T1000 (cell line): ENCODE measurements at regions not wholly inside any gene's neighbourhood (a gene's known extent, or its start where the extent isn't known, plus 50 kb on each side); places are given as distances from the start of the nearest gene placed in this dataset.
"Not testable (repeated sequence)": the region's sequence is repeated elsewhere in the genome, so short reads cannot be mapped to it uniquely, and the experiment has no call there.

Experiments used
- DNase-seq: peaks from one replicate; lab custom pipeline; 2025; ENCODE audit warnings: mixed read lengths; lab: John Stamatoyannopoulos, UW

DNA sequence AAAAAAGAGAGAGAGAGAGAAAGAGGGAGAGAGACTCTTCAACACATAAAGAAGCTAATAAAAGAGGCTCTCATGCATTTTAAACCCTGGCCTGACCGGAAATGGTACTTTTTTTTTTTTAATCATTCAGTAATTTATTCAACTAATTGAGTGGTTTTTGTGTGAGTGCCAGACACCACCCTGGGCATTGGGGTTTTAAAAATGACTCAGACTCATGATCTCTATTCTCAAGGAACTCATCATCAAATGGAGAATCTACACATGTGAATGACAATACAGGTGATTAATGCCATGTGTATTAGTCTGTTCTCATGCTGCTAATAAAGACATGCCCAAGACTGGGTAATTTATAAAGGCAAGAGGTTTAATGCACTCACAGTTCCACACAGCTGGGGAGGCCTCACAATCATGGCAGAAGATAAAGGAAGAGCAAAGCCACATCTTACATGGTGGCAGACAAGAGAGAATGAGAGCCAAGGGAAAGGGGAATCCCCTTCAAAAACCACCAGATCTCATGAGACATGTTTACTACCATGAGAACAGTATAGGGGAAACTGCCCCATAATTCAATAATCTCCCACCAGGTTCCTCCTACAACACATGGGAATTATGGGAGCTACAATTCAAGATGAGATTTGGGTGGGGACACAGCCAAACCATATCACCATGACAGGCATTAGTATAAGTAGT, 158.5 kb upstream of the AUTS2 start:
- DNase-seq, result no peak

DNA sequence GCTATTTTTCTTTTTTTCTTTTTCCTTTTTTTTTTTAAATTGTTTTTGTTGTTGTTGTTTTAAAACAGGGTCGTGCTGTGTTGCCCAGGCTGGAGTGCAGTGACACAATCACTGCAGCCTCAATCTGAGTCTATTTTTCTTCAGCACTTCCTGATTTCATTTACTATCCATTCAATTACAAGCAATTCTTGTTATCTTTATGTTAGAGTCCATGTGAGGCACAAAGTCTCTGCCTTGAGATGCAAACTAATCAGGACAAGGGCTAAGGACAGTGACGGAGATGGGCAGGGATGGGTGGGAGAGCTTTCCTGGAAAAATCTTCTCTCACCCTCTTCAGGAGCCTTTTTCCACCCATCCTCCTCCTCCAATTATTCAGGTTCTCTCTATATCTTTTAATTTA, 157.3 kb upstream of the AUTS2 start:
- no peak for DNase-seq

DNA sequence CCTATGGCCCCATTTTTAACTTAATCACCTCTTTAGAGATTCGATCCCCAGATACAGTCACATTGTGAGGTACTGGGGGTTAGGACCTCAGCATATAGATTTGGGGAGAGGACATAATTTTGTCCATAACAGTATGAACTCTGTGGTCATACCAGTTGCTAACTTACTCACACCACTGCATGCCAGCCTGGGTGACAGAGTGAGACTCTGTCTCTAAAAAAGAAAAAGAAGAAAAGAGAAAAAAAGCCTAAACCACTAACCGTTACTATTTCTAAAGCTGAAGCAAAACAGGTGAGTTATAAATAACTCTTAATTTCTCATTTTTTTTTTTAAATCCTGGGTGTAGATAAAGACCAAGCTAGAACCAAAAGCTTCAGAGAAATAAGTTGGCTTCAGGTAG, 155.1 kb upstream of the AUTS2 start:
- DNase-seq, result no peak

DNA sequence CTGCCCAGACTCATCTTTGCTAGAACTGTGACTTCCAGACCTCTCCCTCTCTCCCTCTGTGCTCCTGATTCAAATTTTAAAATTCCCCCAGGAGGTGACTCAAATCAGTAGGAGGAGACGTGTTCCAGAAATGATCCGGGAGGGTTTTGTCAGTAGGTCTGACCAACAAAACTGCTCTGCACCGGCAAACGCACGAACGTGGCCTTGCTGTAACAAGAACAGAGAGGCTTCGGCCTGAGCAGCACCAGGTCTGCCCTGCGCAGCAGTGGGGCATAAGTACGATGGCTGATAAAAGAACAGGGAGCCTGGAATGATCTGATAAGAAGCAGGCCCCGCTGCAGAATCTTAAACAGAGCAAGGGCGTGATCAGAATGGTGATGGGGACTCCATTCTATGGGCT, 152.7 kb upstream of the AUTS2 start:
- no peak for DNase-seq

DNA sequence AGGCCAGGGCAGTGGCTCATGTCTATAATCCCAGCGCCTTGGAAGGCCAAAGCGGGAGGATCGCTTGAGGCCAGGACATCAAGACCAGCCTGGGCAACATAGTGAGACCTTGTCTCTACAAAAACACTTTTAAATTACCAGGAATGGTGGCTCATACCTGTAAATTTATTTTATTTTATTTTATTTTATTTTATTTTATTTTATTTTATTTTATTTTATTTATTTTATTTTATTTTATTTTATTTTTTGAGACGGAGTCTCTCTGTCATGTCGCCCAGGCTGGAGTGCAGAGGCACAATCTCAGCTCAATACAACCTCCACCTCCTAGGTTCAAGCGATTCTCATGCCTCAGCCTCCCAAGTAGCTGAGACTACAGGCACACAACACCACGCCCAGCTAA, 152.1 kb upstream of the AUTS2 start:
- DNase-seq, result not testable (repeated sequence)

DNA sequence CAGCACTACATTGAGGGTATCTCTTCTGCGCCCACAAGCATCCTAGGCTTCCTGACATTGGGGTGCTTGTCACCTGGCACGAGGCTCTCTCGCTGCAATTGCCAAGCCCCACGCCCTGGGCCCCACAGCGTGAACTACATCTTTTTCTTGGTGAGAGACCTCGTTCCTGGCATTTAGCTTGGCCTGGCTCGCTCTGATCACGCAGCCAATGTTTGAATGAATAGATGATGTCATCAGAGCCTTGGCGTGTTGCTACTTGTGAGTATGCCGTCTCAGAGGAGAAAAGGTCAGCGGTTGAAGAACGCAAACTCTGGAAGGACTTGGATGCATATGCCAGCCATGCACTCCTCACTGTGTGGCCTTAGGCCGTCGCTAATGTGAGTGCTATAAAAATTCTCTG, 150.2 kb upstream of the AUTS2 start:
- DNase-seq, result no peak

DNA sequence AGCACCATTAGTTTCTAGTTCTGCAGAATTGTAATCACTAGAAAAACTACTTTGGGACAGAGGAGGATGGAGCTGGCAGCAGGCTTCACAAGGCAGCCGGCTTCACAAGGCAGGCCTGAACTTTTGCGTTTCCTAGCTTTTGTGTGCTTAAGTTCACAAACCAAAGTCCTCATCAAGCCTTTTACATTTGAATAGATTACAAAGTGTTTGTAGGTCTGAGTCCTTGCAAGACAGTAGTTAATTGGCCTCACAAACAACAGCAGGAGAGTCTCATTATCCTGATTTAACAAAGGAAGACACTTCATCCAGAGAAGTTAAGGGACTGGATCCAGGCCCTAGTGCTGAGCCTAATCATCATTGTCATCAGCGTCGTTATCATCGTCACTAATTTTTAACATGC, 147.8 kb upstream of the AUTS2 start:
- no peak for DNase-seq

DNA sequence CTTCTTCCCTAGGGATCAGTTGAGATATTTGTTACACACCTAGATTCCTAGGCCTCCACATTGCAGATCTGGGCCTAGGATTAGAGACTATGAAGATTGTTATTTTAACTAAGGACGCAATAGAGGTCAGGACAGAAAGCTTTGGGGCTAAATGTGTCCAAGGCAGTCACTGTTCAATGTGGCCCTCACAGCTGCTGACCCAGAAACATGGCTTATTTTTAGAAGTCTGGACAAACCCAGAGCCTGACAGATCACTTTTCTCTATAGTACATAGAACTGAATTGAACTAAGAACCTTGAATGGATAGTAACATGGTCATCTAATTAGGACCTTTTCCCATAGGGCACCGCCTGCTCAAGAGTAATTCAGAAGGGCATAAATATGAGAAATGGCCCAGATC, 146.6 kb upstream of the AUTS2 start:
- no peak for DNase-seq

DNA sequence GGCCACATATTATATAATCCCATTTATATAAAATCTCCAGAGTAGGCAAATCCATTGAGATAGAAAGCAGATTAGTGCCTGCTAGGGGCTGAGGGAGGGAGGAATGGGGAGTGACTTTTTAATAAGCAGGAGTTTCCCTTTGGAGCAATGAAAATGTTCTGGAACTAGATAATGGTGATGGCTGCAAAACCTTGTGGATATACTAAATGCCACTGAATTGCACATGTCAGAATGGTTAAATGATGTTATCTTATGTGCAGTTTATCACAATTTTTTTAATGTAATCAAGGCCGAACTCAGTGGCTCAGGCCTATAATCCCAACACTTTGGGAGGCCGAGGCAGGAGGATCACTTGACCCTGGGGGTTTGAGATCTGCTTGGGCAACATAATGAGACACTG, 145.5 kb upstream of the AUTS2 start:
- no peak for DNase-seq

DNA sequence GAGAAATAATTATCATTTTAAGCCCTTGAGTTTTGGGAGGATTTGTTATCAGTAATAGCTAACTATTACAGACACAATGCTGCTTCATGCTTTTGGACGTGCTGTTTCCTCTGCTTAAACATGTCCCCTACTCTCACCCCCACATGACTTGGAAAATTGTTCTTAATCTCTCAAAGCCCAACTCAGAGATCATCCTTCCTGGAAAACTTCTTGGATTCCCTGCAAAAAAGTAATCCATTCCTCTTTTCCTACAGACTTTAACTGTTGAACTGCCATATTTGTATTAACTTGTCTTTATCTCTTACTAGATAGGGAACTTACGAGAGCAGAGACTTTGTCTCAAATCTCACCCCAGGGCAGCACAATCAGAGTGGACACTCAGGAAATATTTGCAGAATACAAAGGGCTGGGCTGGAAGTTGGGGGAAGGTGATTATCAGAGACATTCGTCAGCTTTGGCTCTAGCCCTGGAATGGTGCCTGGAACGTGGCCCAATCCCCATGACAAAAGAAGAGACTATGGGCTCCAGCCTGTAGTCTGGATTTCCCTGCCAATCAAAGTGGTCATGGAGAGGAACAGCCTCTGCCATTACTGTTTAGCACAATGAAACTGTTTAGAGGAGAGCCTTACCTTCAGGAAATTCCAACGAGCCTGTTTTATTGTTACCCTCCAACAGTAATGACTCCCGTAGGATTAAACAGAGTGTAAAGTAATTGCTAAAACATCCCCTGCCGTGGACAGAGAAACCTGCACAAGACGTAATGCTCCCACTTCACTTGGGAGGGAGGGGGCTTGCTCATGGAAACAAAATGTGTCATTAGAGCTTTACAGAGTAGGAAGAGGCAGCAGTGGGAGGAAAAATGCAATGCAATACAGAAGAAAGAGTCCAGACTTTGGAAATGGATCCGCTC, 140.4 kb upstream of the AUTS2 start:
- DNase-seq, result no peak

DNA sequence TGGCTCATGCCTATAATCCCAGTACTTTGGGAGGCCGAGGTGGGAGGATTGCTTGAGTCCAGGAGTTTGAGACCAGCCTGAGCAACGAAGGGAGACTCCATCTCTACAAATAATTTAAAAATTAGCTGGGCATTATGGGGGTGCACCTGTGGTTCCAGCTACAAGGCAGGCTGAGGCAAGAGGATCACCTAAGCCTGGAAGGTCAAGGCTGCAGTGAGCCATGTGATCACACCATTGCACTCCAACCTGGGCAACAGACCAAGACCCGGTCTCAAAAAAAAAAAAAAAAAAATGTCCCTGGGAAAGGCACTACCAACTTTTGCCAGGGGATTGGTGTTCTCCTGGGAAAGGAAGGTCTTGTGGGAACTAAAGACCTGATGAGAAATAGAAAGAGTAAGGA, 134.2 kb upstream of the AUTS2 start:
- DNase-seq, result no peak

DNA sequence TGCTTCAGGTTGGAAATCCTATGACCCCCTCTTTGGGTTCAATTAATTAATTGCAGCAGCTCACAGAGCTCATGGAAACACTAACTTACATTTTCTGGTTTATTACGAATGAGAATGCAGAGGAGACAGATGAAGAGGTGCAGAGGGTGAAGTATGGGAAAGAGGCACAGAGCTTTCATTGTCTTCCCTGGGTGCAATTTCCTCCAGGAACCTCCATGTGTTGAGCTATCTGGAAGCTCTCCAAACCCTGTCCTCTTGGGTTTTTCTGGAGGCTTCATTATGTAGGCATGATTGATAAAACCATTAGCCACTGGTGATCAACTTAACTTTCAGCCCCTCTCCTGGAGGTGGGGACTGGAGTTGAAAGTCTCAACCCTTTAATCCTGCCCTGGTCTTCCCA, 133.0 kb upstream of the AUTS2 start:
- DNase-seq, result no peak

DNA sequence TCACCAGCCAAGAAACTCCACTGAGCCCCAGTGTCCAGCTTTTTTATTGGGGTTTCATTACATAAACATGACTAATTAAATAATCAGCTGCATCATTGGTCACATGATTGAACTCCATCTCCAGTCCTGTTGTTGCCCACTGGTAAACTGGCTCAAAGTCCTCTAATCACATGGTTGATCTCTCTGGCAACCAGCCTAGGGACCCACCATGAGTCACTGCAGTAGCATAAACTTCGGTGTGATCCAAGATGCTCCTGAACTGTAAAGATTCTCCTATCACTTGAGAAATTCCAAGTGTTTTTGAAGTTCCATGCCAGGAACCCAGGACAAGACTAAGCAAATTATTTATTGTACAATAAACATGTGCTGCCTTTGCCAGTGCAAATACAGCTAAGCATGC, 130.4 kb upstream of the AUTS2 start:
- peak; percentile 14 for DNase-seq

DNA sequence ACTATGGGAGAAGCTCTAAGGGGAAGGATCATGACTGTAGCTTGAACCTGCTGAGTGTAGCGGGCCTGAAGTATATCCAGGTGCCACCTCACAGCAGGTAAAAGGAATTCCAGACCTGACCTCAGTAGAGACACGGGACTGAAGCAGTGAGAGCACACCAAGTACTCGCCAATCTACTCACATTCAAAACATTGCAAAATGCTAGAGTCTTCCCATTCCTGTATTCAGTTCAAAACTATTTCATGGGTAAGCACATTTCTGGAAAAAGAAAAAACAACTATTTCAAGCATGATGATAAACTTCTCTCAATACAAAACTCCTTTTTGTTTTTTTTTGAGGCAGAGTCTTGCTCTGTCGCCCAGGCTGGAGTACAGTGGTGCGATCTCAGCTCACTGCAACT, 121.9 kb upstream of the AUTS2 start:
- no peak for DNase-seq

DNA sequence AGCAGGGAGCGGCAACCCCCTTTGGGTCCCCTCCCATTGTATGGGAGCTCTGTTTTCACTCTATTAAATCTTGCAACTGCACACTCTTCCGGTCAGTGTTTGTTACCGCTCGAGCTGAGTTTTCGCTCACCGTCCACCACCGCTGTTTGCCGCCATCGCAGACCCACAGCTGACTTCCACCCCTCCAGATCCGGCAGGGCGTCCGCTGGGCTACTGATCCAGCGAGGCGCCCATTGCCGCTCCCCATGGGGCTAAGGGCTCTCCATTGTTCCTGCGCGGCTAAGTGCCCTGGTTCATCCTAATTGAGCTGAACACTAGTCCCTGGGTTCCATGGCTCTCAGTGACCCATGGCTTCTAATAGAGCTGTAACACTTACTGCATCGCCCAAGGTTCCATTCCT, 115.6 kb upstream of the AUTS2 start:
- no peak for DNase-seq

DNA sequence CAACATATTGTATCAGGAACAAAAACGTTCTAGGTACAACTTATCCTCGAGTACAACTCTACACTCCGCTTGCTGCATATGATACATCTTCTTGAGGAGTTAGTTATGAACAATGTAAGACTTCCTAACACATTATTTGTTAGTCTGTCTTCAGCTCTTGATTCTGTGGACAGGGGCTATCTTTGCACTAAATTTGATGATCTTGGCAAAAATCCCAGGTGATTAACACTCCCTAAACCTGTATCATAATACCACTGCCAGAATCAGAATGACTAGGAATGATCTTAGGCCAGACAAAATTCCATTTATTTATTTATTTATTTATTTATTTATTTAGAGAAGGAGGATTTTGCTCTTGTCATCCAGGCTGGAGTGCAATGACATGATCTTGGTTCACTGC, 108.7 kb upstream of the AUTS2 start:
- no peak for DNase-seq

DNA sequence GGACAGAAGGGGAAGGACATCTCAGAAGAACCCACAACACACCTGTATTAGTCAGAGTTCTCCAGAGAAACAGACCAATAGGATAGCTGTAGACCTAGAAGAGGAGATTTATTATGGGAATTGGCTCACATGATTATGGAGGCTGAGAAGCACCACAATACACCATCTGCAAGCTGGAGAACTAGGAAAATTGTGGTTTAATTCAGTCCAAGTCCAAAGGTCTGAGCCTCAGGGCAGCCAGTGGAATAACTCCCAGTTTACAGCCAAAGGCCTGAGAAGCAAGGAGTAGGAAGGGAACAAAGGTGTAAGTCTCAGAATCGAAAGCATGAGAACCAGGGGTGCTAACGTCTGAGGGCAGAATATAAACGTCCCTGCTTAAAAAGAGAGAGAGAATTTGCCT, 99.6 kb upstream of the AUTS2 start:
- DNase-seq, result no peak

DNA sequence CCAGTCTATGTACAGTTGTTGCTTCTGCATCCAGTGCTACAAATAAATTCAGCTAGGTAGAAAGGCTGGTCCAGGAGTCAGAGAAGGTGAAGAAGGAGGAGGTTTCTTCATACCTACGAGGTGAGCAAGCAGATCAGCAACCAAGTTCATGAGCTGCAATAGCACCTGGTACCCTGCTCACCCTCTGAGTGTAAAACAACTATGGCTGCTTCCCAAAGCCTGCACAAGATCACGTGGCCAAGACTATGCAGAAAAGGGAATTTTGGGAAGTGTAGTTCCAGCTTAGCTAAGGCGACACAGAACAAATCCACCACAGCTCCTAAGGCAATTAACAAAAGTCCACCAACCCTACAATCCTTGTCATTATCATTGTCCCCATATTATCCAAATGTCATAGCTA, 95.9 kb upstream of the AUTS2 start:
- DNase-seq, result no peak

DNA sequence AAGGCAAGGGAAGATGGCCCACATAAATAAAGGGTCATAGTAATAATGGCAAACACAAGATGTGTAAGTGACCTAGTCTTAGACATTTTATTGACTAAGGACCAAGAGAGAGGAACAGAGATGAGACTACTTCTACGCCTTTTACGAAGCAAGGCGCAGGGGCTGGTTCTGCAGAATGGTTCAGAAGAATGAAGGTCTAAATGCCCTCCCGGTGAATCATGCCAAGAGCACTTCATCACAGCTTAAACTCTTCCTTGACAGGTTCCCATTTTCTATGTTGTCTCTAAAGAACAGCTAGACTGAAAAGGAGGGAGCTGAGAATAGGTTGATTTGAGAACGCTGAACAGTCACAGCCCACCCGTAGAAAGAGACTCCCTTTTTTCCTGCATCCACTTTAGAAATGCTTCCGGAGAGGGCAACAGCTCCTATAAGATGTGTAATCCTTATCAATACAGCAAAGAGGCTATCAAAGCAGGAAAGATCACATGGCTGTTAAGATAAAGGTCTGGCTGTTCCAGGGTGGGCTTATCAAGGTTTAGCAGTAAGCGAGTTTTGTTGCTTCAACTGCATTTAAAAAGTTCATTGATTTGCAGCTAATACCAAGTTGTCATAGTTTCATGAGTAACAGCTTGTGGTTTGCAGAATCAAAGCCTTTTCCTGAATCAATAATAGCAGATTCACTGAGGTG, 93.4 kb upstream of the AUTS2 start:
- DNase-seq, result no peak

DNA sequence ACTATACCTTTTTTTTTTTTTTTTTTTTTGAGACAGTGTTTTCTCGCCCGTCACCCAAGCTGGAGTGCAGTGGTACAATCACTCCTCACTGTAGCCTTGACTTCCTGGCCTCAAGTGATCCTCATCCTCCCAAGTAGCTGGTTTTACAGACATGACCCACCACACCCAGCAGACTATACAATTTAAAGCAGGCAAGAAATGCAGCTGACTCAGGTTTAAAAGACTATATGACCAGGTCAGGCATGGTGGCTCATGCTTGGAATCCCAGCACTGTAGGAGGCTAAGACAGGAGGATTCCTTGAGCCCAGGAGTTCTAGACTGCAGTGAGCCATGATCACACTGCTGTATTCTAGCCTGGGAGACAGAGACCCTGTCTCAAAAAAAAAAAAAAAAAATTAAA, 89.5 kb upstream of the AUTS2 start:
- DNase-seq, result no peak

DNA sequence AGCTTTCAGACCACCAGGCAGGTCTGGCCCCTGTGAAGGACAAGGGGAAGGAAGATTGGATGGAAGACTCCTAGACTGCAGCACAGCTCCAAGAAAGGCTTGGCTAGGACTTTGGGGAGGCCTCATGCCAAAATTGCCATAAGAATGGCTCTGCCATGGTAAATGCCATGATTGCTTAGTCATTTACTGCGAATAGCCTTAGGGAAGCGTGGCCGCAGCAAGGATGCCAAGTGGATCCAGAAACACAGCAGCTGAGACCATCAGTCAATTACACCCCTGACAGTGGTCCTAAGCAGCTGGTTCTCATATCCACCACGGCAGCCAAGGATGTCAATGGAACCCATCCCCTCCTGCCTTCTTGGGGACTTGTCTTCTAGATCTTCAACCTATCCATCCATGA, 88.2 kb upstream of the AUTS2 start:
- DNase-seq, result no peak

DNA sequence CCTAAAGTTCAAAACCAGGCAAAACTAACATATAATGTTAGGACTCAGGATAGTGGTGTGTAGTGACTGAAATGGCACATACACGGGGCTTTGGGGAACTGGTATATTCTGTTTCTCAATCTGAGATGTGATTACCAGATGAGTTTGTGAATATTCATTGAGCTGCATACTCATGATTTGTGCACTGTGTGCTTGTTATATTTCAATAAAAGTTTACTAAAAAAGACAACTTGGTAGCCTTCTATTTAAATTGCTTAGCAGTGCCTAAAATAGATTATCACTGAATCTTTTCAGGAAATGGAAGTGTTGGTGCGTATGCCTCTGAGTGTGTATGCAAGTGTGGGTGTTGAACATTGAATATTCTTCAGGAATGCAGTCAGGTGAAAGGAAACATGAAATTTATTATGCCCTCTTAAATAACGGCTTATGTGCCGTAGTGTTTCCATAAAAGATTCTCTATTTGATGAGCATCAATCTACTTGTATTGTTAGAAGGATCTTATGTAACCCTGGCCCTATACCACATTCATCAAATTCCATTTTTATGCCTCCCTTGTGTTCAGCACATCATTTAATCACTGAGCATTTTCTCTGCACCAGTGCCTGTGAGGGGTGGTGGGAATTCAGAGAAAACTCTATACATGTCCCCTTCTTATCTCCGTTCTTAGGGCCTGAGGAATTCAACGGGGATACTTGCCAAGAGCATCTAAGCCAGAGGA, 82.6 kb upstream of the AUTS2 start:
- DNase-seq, result no peak
